Loucy (cell line): ENCODE measurements at regions not wholly inside any gene's neighbourhood (a gene's known extent, or its start where the extent isn't known, plus 50 kb on each side); places are given as distances from the start of the nearest gene placed in this dataset.

Source experiments
- H2AFZ ChIP-seq: fragments of 200-600 bp; sonication (generic); 2 replicates; pipeline ENCODE4 v1.6.0; 2016; ENCODE audit warnings: antibody characterized with exemption, mild to moderate bottlenecking, low read length, moderate library complexity
- H3F3A ChIP-seq: fragments of 200-600 bp; 2 replicates; pipeline ENCODE4 v1.6.0; 2016; ENCODE audit warnings: antibody characterized with exemption, low read depth, mild to moderate bottlenecking
- H3K27me3 ChIP-seq: fragments of 200-600 bp; sonication (generic); 2 replicates; pipeline ENCODE4 v1.6.1; 2014; ENCODE audit warnings: low read length, mild to moderate bottlenecking; ENCODE audit not compliant: insufficient read depth, poor library complexity, severe bottlenecking
- H3K36me3 ChIP-seq: fragments of 200-600 bp; sonication (generic); 2 replicates; pipeline ENCODE4 v1.6.1; 2016; ENCODE audit warnings: low read length; ENCODE audit not compliant: insufficient read depth
- H3K4me1 ChIP-seq: fragments of 200-600 bp; sonication (generic); 2 replicates; pipeline ENCODE4 v1.5.1; 2014; ENCODE audit warnings: low read length, mild to moderate bottlenecking; ENCODE audit not compliant: insufficient read depth, poor library complexity, severe bottlenecking
- H3K4me2 ChIP-seq: fragments of 200-600 bp; sonication (generic); 2 replicates; pipeline ENCODE4 v1.6.0; 2014; ENCODE audit warnings: antibody characterized with exemption, low read length, low read depth, mild to moderate bottlenecking; ENCODE audit not compliant: poor library complexity, severe bottlenecking
- H3K4me3 ChIP-seq: fragments of 200-600 bp; sonication (generic); 2 replicates; pipeline ENCODE4 v1.5.1; 2014; ENCODE audit warnings: low read length, mild to moderate bottlenecking, mixed read lengths; ENCODE audit not compliant: poor library complexity, severe bottlenecking
- H3K79me2 ChIP-seq: fragments of 200-600 bp; sonication (generic); 2 replicates; pipeline ENCODE4 v1.6.1; 2014; ENCODE audit warnings: low read length; ENCODE audit not compliant: insufficient read depth
- H3K9ac ChIP-seq: fragments of 200-600 bp; sonication (generic); 2 replicates; pipeline ENCODE4 v1.6.0; 2014; ENCODE audit warnings: mild to moderate bottlenecking, low read depth, low read length, moderate library complexity; ENCODE audit not compliant: poor library complexity, severe bottlenecking
- H3K9me2 ChIP-seq: fragments of 200-600 bp; sonication (generic); replicated peaks from 2 replicates; pipeline ENCODE4 v1.6.1; 2016; ENCODE audit warnings: low read depth, low read length, mixed read lengths
- H3K9me3 ChIP-seq: fragments of 200-600 bp; sonication (generic); 2 replicates; pipeline ENCODE4 v1.6.1; 2014; ENCODE audit warnings: mild to moderate bottlenecking, antibody characterized with exemption, low read length, low read depth; ENCODE audit not compliant: insufficient read depth
- H4K20me1 ChIP-seq: fragments of 200-600 bp; sonication (generic); 2 replicates; pipeline ENCODE4 v1.6.0; 2014; ENCODE audit warnings: antibody characterized with exemption, low read length, mild to moderate bottlenecking; ENCODE audit not compliant: insufficient read depth, poor library complexity, severe bottlenecking
- CTCF ChIP-seq: fragments of 200-600 bp; sonication (generic); conservative IDR thresholded peaks from 2 replicates; pipeline ENCODE4 v1.5.1; 2014; ENCODE audit warnings: mild to moderate bottlenecking, antibody characterized with exemption, low read length
- EZH2phosphoT487 ChIP-seq: fragments of 200-600 bp; IDR thresholded peaks from 2 replicates; pipeline ENCODE4 v1.6.1; 2018; ENCODE audit warnings: antibody characterized with exemption, mild to moderate bottlenecking, moderate library complexity, borderline replicate concordance

- H3K9ac ChIP-seq, result no peak overlapping the region
Measured at GRCh38 chr4:164441109-164441508, 312.8 kb upstream of the SMIM31 start.

GRCh38 chr4:164442180-164442579 lies 311.8 kb upstream of the SMIM31 start:
- TF ChIP-seq EZH2phosphoT487 (no peak), CTCF (no peak)
- no peaks in the 10 kb centered on the region for H4K20me1 ChIP-seq
- H3K4me3 ChIP-seq, result no peak overlapping the region
- H3K9ac ChIP-seq, result no peak overlapping the region
- no peaks in the 10 kb centered on the region for H3F3A ChIP-seq
- H3K4me1 ChIP-seq, result no peaks in the 10 kb centered on the region
- no peaks in the 10 kb centered on the region for H3K9me2 ChIP-seq
- H3K9me3 ChIP-seq, result no peaks in the 10 kb centered on the region
- no peak overlapping the region for H3K4me2 ChIP-seq
- no peaks in the 10 kb centered on the region for H3K36me3 ChIP-seq
- no peaks in the 10 kb centered on the region for H3K27me3 ChIP-seq
- H3K79me2 ChIP-seq, result no peaks in the 10 kb centered on the region
- H2AFZ ChIP-seq, result no peak overlapping the region

More at GRCh38 chr4:164441109-164441508, 312.8 kb upstream of the SMIM31 start:
- H3K4me3 ChIP-seq, result no peak overlapping the region
- TF ChIP-seq EZH2phosphoT487, result no peak
- no peak for TF ChIP-seq CTCF
- no peaks in the 10 kb centered on the region for H3K36me3 ChIP-seq
- no peak overlapping the region for H3K4me2 ChIP-seq
- H3K9me3 ChIP-seq, result no peaks in the 10 kb centered on the region
- H4K20me1 ChIP-seq, result no peaks in the 10 kb centered on the region
- no peaks in the 10 kb centered on the region for H3F3A ChIP-seq
- H2AFZ ChIP-seq, result no peak overlapping the region
- H3K9me2 ChIP-seq, result no peaks in the 10 kb centered on the region
- H3K4me1 ChIP-seq, result no peaks in the 10 kb centered on the region
- no peaks in the 10 kb centered on the region for H3K79me2 ChIP-seq
- H3K27me3 ChIP-seq, result no peaks in the 10 kb centered on the region

- H3K9me2 ChIP-seq, result no peaks in the 10 kb centered on the region
Measured at GRCh38 chr4:164446516-164446915, 307.4 kb upstream of the SMIM31 start.

More at GRCh38 chr4:164446516-164446915, 307.4 kb upstream of the SMIM31 start:
- TF ChIP-seq EZH2phosphoT487 (no peak), CTCF (no peak)
- Histone ChIP-seq H3K36me3 (no peaks in the 10 kb centered on the region), H3K9ac (no peak overlapping the region), H3K27me3 (no peaks in the 10 kb centered on the region), H3K9me3 (no peaks in the 10 kb centered on the region), H3K4me3 (no peak overlapping the region), H3K4me2 (no peak overlapping the region), H3K79me2 (no peaks in the 10 kb centered on the region), H3F3A (no peaks in the 10 kb centered on the region), H3K4me1 (no peaks in the 10 kb centered on the region), H2AFZ (no peak overlapping the region), H4K20me1 (no peaks in the 10 kb centered on the region)
